Activated CD4-positive, alpha-beta T cell treated with anti-CD3 and anti-CD28 coated beads for 36 hours (primary cell): ENCODE measurements at regions not wholly inside any gene's neighbourhood (a gene's known extent, or its start where the extent isn't known, plus 50 kb on each side); places are given as distances from the start of the nearest gene placed in this dataset.

Source experiments
- ATAC-seq: fragments of 200-7000 bp; cut with Tn5 transposase; one replicate; pipeline ENCODE4 v1.10.0; 2021; ENCODE audit warnings: mild to moderate bottlenecking, moderate library complexity
- CTCF ChIA-PET: fragments of 350-600 bp; sonication (Branson Sonifier 250); formaldehyde crosslinking; loops from one replicate; lab custom pipeline; 2021; ENCODE audit warnings: antibody characterized with exemption; lab: Charles Lee
- POLR2A ChIA-PET: fragments of 350-600 bp; sonication (Branson Sonifier 250); formaldehyde crosslinking; loops from one replicate; lab custom pipeline; 2021; ENCODE audit warnings: antibody characterized with exemption, inconsistent platforms; lab: Charles Lee
- DNase-seq: peaks from one replicate; pipeline ENCODE4 v3.0.0-alpha.2; 2020
- H3K27ac Mint-ChIP-seq: one replicate; pipeline ENCODE4 v1.8.0; 2021; ENCODE audit warnings: mixed read lengths
- H3K27me3 Mint-ChIP-seq: one replicate; pipeline ENCODE4 v1.8.0; 2021; ENCODE audit warnings: mixed read lengths
- H3K36me3 Mint-ChIP-seq: one replicate; pipeline ENCODE4 v1.8.0; 2021; ENCODE audit warnings: low read depth, mixed read lengths
- H3K4me1 Mint-ChIP-seq: one replicate; pipeline ENCODE4 v1.8.0; 2021; ENCODE audit warnings: mixed read lengths
- H3K4me3 Mint-ChIP-seq: one replicate; pipeline ENCODE4 v1.8.0; 2021; ENCODE audit warnings: mild to moderate bottlenecking, moderate library complexity, mixed read lengths
- H3K9me3 Mint-ChIP-seq: one replicate; pipeline ENCODE4 v1.8.0; 2021; ENCODE audit warnings: low read depth, mixed read lengths
- intact Hi-C, 2 experiments: fragments of 100-400 bp; cut with DNase I in 1 of 2; cut with micrococcal nuclease in 1 of 2; formaldehyde crosslinking; loops; one replicate each; pipeline versions ENCODE4 v1.14.2 to v1.15.1; 2022 to 2024; cut with DNase I, micrococcal nuclease

DNA sequence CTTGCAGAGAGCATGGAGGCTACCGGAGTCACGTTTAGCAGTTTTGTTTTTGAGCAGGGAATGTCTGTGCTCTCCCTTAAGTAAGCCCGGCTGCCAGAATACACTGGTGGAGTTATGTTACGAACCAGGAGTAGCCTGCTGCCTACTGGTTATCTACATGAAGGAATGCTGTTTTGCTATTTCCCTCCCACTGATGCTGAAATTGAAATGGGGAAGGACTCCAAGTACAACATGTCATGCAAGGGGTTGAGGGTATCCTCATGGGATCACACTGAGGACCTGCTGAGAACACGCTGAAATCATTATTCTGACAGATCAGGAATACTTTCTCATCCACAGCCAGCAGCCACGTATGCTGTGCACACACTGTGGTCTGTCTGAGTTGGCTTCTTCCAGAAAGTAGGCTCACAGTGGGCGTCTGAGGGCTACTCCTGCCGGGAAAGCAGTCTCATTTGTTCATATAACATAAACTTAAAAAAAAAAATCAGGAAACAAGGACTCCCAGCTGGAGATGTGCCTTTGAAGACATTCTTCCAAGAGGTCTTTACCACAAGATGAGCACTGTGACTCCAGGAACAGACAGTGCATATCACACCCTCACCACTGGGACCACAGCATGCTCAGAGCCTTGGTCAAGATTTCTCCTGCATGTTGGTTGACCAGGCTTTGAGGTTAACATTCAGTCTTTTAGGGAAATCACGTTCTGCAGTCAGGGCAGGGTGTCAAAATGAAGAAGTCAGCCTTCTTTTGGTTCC lies 300.4 kb upstream of the RASGRP1 start:
- H3K4me1 Mint-ChIP-seq = no peaks in the 10 kb centered on the region
- intact Hi-C loops = loop anchor here in 1 of 2 experiments (5.0 to 10.0 kb wide), 2 partner anchors 158 to 420 kb away; no protein-coding TSS in a partner anchor
- H3K4me3 Mint-ChIP-seq = no peak overlapping the region
- DNase-seq (no peak), ATAC-seq (no peak)
- peaks cover 5% of the 10 kb centered on the region for H3K27me3 Mint-ChIP-seq
- H3K27ac Mint-ChIP-seq = no peak overlapping the region
- H3K36me3 Mint-ChIP-seq = no peaks in the 10 kb centered on the region
- H3K9me3 Mint-ChIP-seq = no peaks in the 10 kb centered on the region
- POLR2A ChIA-PET = no interaction called here
- CTCF ChIA-PET = no interaction called here

- H3K4me1 Mint-ChIP-seq = no peaks in the 10 kb centered on the region
- intact Hi-C loops = loop anchor here in 1 of 2 experiments (10.0 kb wide), 1 partner anchor 423 kb away; no protein-coding TSS in a partner anchor
- DNase-seq (no peak), ATAC-seq (no peak)
- no peaks in the 10 kb centered on the region for H3K36me3 Mint-ChIP-seq
- ChIA-PET POLR2A (no interaction called here), CTCF (interaction anchor here (0.6 kb wide), 1 partner anchor 531 kb away, joined by 3 read pairs; no protein-coding TSS in a partner anchor)
- no peaks in the 10 kb centered on the region for H3K9me3 Mint-ChIP-seq
- peaks cover 2% of the 10 kb centered on the region for H3K27me3 Mint-ChIP-seq
- H3K27ac Mint-ChIP-seq = no peak overlapping the region
- no peak overlapping the region for H3K4me3 Mint-ChIP-seq
Observed at GRCh38 chr15:38867556-38867955, 302.9 kb upstream of the RASGRP1 start.

DNA sequence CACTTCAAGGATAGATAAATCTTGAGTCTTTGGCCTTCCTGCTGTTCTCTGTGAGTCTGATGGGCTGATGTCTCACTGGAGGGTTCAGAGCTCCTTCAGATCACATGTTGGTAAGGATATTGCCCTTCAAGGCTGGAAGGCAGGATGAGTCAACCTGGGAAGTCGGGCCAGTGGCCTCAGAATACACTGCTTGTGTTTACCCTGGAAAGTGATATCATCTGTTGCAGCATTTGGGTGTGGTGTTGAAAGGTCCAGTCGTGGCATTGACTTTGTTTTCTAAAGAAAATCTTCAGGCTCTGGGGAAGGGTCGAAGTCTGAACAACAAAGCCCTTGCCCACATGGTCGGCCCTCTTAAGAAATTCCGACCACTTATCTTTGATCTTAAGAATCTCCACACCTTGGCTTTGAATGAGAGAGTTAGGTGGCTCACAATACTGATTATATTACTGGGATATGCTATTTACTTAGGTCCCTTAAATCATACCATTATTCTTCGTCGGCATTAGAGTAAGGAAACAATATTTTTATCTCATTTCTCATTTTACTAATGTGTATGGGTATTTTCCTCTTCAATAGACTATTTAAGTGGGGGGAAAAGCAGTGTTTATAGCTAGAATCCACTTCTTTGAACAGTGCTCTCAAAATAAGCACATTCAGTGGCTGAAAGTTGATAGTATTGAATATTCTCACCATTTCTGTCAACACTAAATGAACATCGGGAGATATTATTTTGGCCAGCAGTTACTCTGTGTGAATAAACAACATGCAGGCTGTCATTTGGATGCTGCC lies 303.9 kb upstream of the RASGRP1 start:
- DNase-seq (no peak), ATAC-seq (no peak)
- CTCF ChIA-PET = no interaction called here
- H3K4me3 Mint-ChIP-seq = no peak overlapping the region
- H3K36me3 Mint-ChIP-seq = no peaks in the 10 kb centered on the region
- no peak overlapping the region for H3K27ac Mint-ChIP-seq
- peaks cover 4% of the 10 kb centered on the region for H3K27me3 Mint-ChIP-seq
- POLR2A ChIA-PET = no interaction called here
- H3K9me3 Mint-ChIP-seq = no peaks in the 10 kb centered on the region
- intact Hi-C loops = loop anchor here in 1 of 2 experiments (10.0 kb wide), 1 partner anchor 424 kb away; no protein-coding TSS in a partner anchor
- no peaks in the 10 kb centered on the region for H3K4me1 Mint-ChIP-seq

- no peak overlapping the region for H3K27ac Mint-ChIP-seq
Observed at GRCh38 chr15:38871638-38872037, 307.0 kb upstream of the RASGRP1 start.

DNA sequence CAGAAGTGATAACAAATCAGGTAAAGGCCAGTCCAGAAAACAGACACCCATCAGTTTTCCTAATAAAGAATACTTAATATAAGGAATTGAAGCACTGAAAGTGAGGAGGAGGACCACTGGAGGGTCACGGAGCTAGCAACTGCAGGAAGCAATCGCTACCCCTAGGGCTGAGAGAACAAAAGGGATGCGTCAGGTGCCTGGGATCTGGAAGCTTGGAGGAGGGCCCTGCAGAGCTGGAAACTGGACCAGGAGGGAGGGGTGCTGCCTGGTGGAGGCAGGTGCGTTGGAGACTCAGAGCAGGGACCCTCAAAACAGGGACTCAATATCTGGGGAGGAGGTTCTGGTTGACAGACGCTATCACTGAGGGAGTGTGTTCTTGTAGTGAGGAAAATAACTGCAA lies 308.1 kb upstream of the RASGRP1 start:
- Mint-ChIP-seq H3K27me3 (peaks cover 5% of the 10 kb centered on the region), H3K4me3 (no peak overlapping the region), H3K9me3 (no peaks in the 10 kb centered on the region), H3K4me1 (no peaks in the 10 kb centered on the region), H3K36me3 (no peaks in the 10 kb centered on the region), H3K27ac (no peak overlapping the region)
- ChIA-PET CTCF (interaction anchor here (0.7 to 2.6 kb wide), 2 partner anchors 15 to 194 kb away, joined by 3 to 9 read pairs; no protein-coding TSS in a partner anchor), POLR2A (interaction anchor here (0.5 to 0.7 kb wide), 2 partner anchors 457 to 762 kb away, joined by 3 read pairs; no protein-coding TSS in a partner anchor)
- DNase-seq = no peak
- ATAC-seq = no peak
- intact Hi-C loops = no loop called here

More at GRCh38 chr15:38871638-38872037, 307.0 kb upstream of the RASGRP1 start:
- no peak for ATAC-seq
- POLR2A ChIA-PET = no interaction called here
- no peaks in the 10 kb centered on the region for H3K36me3 Mint-ChIP-seq
- peaks cover 5% of the 10 kb centered on the region for H3K27me3 Mint-ChIP-seq
- no peak for DNase-seq
- no peak overlapping the region for H3K4me3 Mint-ChIP-seq
- intact Hi-C loops = no loop called here
- CTCF ChIA-PET = interaction anchor here (0.6 to 2.6 kb wide), 3 partner anchors 10 to 888 kb away, joined by 3 to 9 read pairs (median 3); no protein-coding TSS in a partner anchor
- no peaks in the 10 kb centered on the region for H3K9me3 Mint-ChIP-seq
- H3K4me1 Mint-ChIP-seq = no peaks in the 10 kb centered on the region

DNA sequence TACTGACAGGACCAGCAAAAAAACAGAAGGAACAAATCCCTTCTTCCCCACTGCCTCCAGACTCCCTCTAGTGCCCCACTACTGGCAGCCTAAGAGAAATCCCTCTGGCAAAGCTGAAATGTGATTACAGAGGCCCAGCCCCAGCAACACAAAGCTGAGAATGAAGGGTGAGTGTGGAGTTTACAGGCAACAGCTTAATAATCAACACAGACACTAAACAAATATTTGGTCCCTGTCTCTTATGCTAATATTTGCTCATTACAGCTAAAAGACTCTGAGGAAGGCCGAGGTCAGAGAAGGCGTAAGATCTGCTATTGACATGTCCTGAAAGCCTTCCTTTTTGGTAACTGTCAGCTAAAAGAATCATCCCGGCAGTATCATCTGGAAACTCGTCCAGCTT lies 308.5 kb upstream of the RASGRP1 start:
- Mint-ChIP-seq H3K9me3 (no peaks in the 10 kb centered on the region), H3K36me3 (no peaks in the 10 kb centered on the region), H3K27ac (no peak overlapping the region), H3K27me3 (peaks cover 5% of the 10 kb centered on the region), H3K4me3 (no peak overlapping the region), H3K4me1 (no peaks in the 10 kb centered on the region)
- CTCF ChIA-PET = interaction anchor here (0.7 to 2.6 kb wide), 2 partner anchors 15 to 194 kb away, joined by 3 to 9 read pairs; no protein-coding TSS in a partner anchor
- POLR2A ChIA-PET = interaction anchor here (0.5 to 0.7 kb wide), 2 partner anchors 456 to 762 kb away, joined by 3 read pairs; no protein-coding TSS in a partner anchor
- no peak for DNase-seq
- intact Hi-C loops = no loop called here
- no peak for ATAC-seq

- peaks cover 5% of the 10 kb centered on the region for H3K27me3 Mint-ChIP-seq
- no peak for ATAC-seq
- H3K36me3 Mint-ChIP-seq = no peaks in the 10 kb centered on the region
- CTCF ChIA-PET = no interaction called here
- POLR2A ChIA-PET = no interaction called here
- intact Hi-C loops = no loop called here
- H3K27ac Mint-ChIP-seq = no peak overlapping the region
- no peaks in the 10 kb centered on the region for H3K9me3 Mint-ChIP-seq
- no peaks in the 10 kb centered on the region for H3K4me1 Mint-ChIP-seq
- DNase-seq = no peak
- H3K4me3 Mint-ChIP-seq = no peak overlapping the region
Observed at GRCh38 chr15:38874464-38874863, 309.9 kb upstream of the RASGRP1 start.

GRCh38 chr15:38876211-38876610 lies 311.6 kb upstream of the RASGRP1 start:
- DNase-seq = no peak
- H3K4me1 Mint-ChIP-seq = no peaks in the 10 kb centered on the region
- no peak for ATAC-seq
- intact Hi-C loops = no loop called here
- no peak overlapping the region for H3K4me3 Mint-ChIP-seq
- H3K27me3 Mint-ChIP-seq = peaks cover 5% of the 10 kb centered on the region
- no peak overlapping the region for H3K27ac Mint-ChIP-seq
- no peaks in the 10 kb centered on the region for H3K36me3 Mint-ChIP-seq
- ChIA-PET POLR2A (no interaction called here), CTCF (interaction anchor here (0.7 kb wide), 1 partner anchor 13 kb away, joined by 4 read pairs; no protein-coding TSS in a partner anchor)
- no peaks in the 10 kb centered on the region for H3K9me3 Mint-ChIP-seq

DNA sequence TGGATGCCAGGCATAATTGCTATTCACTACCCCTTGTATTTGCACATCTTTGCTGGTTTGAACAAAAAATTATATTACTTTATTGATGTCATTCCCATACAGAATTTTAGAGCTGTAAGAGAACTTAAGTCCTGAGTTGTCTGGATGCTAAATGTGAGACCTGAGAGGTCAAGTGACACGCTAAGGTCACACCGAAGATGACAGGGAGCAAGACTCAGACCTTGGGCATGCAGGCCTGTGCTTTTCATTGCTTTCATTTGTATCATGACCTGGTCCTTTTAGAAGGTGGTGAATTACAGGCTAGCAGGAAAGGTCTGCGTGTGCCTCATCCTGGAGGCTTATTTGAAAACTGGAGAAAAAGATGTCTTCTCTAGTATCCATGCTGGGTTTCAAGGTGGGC lies 312.0 kb upstream of the RASGRP1 start:
- ChIA-PET CTCF (no interaction called here), POLR2A (no interaction called here)
- ATAC-seq (no peak), DNase-seq (no peak)
- Mint-ChIP-seq H3K27me3 (peaks cover 7% of the 10 kb centered on the region), H3K4me1 (no peaks in the 10 kb centered on the region), H3K9me3 (no peaks in the 10 kb centered on the region), H3K36me3 (no peaks in the 10 kb centered on the region), H3K4me3 (no peak overlapping the region), H3K27ac (no peak overlapping the region)
- intact Hi-C loops = no loop called here

- ATAC-seq (no peak), DNase-seq (no peak)
- Mint-ChIP-seq H3K9me3 (no peaks in the 10 kb centered on the region), H3K27me3 (peaks cover 7% of the 10 kb centered on the region), H3K4me1 (no peaks in the 10 kb centered on the region), H3K4me3 (no peak overlapping the region), H3K36me3 (no peaks in the 10 kb centered on the region), H3K27ac (no peak overlapping the region)
- POLR2A ChIA-PET = no interaction called here
- intact Hi-C loops = no loop called here
- CTCF ChIA-PET = no interaction called here
Observed at GRCh38 chr15:38877471-38877870, 312.9 kb upstream of the RASGRP1 start.

GRCh38 chr15:38878026-38878425 lies 313.4 kb upstream of the RASGRP1 start:
- intact Hi-C loops = no loop called here

More at GRCh38 chr15:38878026-38878425, 313.4 kb upstream of the RASGRP1 start:
- Mint-ChIP-seq H3K36me3 (no peaks in the 10 kb centered on the region), H3K4me3 (no peak overlapping the region), H3K27me3 (peaks cover 7% of the 10 kb centered on the region), H3K9me3 (no peaks in the 10 kb centered on the region), H3K27ac (no peak overlapping the region), H3K4me1 (no peaks in the 10 kb centered on the region)
- no peak for DNase-seq
- CTCF ChIA-PET = no interaction called here
- POLR2A ChIA-PET = no interaction called here
- ATAC-seq = no peak
